Astrocyte of the cerebellum (primary cell): ENCODE measurements at regions not wholly inside any gene's neighbourhood (a gene's known extent, or its start where the extent isn't known, plus 50 kb on each side); places are given as distances from the start of the nearest gene placed in this dataset.

Source experiments
- DNase-seq: peaks from one replicate; pipeline ENCODE4 v3.0.0-alpha.2; 2011; ENCODE audit warnings: low read depth
- H3K4me3 ChIP-seq: 2 replicates; pipeline ENCODE4 v1.5.1; 2011; ENCODE audit warnings: mild to moderate bottlenecking, low read depth, low read length, moderate library complexity
- in situ Hi-C: cut with HindIII; loops from 2 replicates; pipeline ENCODE4 v1.10.0; 2017; ENCODE audit warnings: low sequenced_read_pairs
- TF ChIP-seq, protein P1 (sequence below): IDR thresholded peaks from 2 replicates; pipeline ENCODE4 v1.5.1; 2012; ENCODE audit warnings: low read length, low read depth, moderate library complexity, mild to moderate bottlenecking; ENCODE audit errors: missing control alignments

DNA sequence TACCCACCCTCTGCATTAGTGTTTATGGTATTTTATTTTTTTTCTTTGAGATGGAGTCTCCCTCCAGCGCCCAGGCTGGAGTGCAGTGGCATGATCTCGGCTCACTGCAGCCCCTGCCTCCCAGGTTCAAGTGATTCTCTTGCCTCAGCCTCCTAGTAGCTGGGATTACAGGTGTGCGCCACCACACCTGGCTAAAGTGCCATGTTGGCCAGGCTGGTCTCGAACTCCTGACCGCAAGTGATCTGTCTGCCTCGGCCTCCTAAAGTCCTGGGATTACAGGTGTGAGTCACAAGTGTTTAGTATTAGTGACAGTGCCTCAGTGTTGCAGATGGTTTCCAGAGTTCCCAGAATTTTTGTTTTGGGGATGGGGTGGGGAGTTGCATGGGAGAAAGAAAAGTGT is 120.3 kb downstream of the NPY start:
- TF ChIP-seq, protein P1, sequence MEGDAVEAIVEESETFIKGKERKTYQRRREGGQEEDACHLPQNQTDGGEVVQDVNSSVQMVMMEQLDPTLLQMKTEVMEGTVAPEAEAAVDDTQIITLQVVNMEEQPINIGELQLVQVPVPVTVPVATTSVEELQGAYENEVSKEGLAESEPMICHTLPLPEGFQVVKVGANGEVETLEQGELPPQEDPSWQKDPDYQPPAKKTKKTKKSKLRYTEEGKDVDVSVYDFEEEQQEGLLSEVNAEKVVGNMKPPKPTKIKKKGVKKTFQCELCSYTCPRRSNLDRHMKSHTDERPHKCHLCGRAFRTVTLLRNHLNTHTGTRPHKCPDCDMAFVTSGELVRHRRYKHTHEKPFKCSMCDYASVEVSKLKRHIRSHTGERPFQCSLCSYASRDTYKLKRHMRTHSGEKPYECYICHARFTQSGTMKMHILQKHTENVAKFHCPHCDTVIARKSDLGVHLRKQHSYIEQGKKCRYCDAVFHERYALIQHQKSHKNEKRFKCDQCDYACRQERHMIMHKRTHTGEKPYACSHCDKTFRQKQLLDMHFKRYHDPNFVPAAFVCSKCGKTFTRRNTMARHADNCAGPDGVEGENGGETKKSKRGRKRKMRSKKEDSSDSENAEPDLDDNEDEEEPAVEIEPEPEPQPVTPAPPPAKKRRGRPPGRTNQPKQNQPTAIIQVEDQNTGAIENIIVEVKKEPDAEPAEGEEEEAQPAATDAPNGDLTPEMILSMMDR = no peak
- H3K4me3 ChIP-seq = no peak overlapping the region
- no peak for DNase-seq
- in situ Hi-C loops = no loop called here

DNA sequence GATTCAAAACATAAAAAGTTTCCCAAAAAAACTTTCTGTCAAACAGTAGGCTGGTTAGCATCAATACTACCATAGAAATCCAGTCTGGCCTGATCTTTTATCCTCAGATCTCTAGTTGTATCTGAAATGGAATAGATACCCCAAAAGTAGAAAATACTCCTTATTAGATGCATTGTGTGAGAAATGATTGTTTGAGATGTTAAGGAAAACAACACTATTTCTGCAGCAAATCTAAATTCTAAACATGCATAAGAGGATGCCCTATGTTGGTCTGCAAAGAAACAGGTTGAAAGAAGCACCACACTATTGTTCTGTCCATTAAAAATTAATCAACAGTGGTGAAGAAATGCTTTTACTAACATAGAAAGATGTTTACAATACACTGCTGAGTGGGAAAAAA is 121.0 kb downstream of the NPY start:
- DNase-seq = no peak
- TF ChIP-seq, protein P1 = no peak
- no peak overlapping the region for H3K4me3 ChIP-seq
- in situ Hi-C loops = no loop called here

DNA sequence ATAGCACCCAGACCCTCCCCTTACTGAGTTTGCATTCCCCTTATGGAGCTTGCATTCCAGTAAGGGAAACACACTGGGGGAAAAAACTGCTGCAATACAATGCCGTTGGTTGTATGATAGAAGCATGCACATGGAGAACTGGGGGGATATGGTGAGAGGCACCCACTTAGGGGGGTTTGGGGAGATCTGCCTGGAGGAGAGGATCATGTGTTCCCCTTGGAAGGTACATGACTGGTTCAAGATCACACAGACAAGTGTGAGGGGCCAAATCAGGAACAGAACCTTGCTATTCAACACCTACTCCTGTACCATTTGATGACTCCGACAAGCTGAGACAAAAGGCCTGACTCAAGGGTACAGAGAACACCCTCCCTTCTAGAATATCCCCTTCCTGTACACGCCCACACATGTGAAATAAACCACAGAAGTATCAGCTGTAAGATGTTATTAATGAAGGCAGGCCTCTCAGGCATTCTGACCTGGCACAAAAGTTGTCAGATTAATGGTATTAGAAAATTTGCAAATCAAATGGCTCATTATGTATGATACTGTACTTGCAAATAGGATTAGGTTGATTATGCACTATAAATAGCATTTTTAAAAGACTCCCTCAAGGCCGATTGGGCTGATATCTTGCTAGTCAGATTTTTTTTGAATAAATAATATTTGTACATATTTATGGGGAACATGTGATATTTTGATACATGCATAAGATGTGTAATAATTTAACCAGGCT is 122.2 kb downstream of the NPY start:
- in situ Hi-C loops = no loop called here
- no peak for DNase-seq
- no peak overlapping the region for H3K4me3 ChIP-seq
- TF ChIP-seq, protein P1 = no peak

DNA sequence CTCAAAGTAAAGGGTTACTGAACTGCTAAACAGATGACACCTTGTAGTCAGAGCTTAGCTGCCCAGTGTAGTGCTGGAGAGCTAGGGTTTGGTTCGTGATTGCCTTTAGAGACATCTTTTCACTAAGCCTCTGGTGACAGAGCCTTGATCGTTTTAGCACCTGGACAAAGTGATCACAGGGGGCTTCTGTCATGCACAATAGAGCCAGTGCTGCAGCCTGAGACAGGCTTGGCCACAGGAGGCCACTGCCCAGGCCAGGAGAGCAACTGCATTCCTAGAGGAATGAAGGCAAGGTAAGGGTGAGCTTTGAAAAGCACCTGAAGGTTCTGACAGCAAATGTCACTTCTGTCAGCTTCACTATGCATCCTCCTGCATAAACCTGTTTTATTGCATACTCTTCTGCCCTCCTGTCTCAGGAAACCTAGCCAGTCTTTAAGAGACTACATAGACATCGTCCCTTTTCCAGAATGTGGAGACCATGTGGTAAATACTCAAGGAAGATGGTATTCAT is 122.9 kb downstream of the NPY start:
- in situ Hi-C loops = no loop called here
- DNase-seq = no peak
- no peak overlapping the region for H3K4me3 ChIP-seq
- TF ChIP-seq, protein P1 = no peak

DNA sequence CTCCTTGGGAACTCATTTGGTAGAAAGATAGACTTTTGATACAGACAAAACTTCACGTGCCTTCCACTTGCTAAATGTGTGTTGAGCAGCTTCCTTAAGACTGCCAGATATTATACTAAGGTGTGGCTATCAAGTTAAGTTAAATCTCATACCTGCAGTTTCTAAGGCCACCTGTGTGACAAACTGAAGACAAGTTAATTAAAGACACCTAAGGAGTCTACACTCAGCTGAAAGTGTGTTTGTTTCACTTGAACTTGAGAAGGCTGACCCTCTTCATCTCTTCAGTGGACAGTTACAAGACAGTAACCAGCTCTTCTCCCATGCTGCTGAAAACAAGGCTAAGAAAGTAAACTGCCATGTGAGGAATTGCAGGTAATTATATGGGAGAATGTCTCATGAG is 124.0 kb downstream of the NPY start:
- no peak for DNase-seq
- H3K4me3 ChIP-seq = no peak overlapping the region
- in situ Hi-C loops = no loop called here
- TF ChIP-seq, protein P1 = no peak

DNA sequence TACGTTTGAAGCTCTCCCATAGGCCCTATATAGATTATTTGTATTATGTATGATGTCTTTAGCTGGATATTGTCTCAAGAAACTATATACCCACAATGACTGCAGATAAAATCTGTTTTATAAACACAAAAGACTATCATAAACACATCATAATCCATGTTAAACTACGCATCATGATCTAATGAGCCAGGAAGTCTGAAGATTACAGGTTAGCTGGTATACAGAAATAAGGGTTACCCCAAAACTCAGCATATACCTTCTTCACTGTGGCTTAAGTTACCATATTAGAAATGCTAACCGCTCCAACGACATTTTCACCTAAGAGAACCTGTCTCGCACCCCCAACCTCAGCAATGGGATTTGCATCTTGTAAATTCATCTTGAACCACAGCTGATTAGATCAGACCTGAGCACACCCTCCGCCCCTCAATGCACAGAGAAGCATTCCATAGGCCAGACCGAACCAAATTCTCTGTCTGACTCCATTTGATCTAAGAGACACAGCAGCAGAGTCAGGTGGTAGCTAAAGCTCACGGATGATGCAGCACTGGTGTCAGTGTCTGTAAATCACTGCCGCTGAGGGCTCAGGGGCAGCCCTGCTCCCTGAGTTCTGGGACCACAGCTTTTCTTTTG is 124.9 kb downstream of the NPY start:
- in situ Hi-C loops = no loop called here
- DNase-seq = no peak
- H3K4me3 ChIP-seq = no peak overlapping the region
- TF ChIP-seq, protein P1 = no peak
